ENCODE measurements at regions not wholly inside any gene's neighbourhood (a gene's known extent, or its start where the extent isn't known, plus 50 kb on each side); places are given as distances from the start of the nearest gene placed in this dataset.

DNA sequence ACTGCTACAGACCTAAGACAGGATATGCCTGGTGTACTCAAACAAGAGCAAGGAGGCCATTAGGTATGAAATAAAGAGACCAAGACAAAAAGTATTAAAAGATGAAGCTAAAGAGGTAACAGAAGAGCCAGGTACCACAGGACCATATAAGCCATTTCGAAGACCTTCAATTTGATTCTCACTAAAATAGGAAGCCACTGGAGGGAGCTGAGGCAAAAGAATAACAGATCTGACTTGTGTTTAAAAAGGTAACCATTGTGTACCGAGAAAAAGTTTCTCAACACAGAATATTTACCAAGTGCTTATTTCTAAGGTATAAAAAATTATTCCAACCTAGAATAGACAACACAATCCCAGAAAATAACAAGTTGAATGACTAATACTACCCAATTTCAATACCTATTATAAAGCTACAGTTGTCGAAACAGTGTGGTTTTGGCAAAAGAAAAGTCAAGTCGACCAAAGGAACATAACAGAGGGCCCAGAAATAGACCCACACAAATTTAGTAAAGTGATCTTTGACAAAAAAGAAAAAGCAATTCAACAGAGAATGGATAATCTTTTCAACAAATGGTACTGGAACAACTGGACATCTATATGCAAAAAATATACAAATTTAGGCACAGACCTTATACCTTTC, 125.3 kb upstream of the DST start:
- no peak for DNase-seq (ENCODE audit: low read depth in 2 of 2)

DNA sequence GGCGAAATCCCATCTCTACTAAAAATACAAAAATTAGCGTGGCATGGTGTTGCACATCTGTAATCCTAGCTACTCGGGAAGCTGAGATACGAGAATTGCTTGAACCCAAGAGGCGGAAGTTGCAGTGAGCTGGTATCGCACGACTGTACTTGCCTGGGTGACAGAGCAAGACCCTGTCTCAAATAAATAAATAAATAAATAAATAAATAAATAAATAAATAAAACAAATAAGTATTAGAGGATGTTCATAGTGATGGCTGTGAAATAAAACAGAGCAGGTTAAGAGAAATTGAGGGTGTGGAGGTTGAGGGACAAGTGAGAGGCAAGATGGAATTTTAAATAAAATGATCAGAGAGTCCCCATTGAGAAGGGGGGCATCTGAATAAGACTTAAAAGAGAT, 124.7 kb upstream of the DST start:
- DNase-seq (ENCODE audit: low read depth in 2 of 2): no peak

DNA sequence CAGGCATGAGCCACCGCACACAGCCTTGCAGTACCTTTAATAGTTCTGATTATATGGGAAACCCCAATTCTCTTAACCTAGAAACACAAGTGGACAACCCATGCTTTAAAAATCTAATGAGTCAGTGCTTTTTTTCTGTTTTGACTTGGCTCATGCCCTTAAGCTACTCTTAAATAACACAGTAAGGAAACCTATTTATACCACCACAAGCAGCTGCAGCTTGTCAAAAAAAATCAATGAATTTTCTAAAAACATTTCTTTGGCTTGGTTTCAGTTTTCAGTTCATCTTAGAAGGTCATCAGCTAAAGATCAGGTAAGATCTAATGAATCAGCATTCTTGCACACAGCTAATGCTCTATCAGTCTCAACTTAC, 124.1 kb upstream of the DST start:
- no peak for DNase-seq (ENCODE audit: low read depth in 2 of 2)

DNA sequence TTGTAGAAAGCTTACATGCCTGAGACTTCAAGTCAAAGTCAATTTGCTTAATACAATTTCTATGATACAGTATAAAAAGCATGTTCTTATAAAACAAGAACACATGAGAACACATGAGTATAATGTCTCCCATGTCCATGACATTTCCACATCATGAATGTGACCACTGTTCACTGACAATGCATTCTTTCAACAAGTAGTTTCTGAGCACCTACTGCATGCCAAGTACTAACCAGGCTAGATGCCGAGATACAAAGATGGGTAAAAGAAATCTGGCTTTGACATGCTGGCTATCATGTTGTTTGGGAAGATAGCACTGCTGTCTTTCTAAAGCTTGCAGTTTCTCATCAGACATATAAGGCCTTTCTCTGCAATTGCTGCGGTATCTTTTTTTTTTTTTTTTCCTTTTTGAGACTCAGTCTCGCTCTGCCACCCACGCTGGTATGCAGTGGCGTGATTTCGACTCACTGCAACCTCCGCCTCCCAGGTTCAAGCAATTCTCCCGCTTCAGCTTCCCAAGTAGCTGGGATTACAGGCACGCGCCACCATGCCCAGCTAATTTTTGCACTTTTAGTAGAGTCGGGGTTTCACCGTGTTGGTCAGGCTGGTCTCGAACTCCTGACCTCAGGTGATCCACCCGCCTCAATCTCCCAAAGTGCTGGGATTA, 123.6 kb upstream of the DST start:
- no peak for DNase-seq (ENCODE audit: low read depth in 2 of 2)

DNA sequence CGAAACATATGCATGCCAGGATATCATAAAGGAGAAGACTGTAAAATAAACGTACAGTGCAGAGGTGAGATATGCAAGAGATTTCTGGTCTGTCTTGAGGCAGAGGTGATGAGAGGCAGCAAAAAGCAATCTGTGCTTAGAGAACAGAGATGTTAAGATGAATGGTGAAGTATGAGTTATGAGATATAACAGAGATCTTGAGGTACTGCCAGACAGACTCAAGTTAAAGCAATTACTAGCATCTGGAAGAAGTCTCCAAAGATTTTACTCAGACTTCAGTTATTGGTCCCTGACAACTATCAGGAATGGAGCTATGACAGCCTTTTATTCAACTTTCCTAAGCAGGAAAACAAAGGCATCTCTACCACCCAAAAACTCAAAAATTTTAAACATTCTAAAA, 122.8 kb upstream of the DST start:
- DNase-seq (ENCODE audit: low read depth in 2 of 2): no peak

DNA sequence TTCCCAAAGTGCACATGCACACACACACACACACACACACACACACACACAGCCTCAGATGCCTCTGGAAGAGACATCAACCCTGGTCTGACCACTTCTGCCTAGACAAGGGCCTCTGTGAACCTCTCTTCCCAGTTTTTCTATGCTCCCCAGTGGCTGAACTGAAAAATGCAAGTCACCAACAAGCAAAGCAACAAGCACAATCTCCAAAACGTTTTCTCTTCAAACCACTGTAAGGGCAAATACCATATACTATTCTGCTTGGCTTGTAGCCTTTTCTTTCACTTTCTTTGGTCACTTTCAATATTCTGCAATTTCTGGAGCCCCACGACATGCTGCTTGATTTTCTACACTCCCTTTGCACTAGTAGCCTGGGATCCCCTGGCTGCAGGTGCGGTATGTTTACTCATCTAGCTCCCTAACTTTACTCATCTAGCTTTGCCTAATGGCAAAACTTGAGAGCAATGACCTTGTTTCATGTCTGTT, 121.4 kb upstream of the DST start:
- DNase-seq (ENCODE audit: low read depth in 2 of 2): no peak

DNA sequence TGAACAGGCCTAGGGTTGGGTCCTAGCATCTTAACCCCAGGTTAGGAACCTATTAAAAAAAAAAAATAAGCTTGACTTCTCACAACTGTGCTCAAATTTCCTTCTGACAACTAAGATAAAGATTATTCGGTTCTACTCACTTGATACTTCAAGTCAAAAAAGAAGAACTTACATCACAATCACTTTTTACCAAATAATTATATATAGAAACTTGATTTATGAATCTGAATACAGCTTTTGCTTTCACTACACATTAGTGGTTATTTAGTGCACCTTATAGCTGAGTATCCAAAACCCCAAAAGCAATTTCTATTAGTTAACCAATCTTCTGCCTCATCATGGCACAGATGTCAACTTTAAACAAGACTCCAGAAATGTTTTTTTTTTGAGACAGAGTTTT, 119.0 kb upstream of the DST start:
- no peak for DNase-seq (ENCODE audit: low read depth in 2 of 2)

DNA sequence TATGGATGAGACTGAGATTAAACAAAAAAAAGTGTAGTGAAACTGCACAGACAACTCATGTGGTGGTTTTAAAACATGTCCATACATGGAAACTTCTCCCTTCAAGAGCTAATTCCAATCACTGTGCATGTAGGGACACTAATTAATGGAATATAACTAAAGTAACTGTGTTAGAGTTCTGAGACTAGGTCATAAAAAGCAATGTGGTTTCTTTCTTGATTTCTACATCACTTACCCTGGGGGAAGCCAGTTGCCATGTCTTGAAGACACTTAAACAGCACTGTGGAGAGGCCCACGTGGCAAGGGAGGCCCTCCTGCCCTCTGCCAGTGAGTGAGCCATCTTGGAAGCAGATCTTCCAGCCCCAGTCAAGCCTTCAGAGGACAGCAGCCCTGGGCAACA, 118.2 kb upstream of the DST start:
- DNase-seq (ENCODE audit: low read depth in 2 of 2): no peak

DNA sequence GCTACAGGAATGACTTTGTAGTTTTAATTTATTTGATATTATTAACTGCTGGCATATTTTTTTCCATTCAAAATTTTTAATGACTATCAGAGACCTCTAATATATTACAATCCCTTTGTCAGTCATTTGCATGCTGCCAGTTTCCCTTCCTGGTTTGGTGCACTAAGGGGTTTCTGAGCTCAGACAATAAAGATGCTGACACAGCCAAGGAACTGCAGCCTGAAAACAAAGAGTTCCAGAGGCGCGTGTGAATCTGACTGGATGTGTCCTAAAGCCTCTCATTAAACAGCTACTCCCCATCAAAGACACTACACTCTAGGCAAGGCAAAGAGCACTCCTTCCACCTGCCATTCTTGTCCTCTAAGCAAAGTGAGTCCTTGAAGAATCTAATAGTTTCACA, 116.8 kb upstream of the DST start:
- DNase-seq (ENCODE audit: low read depth in 2 of 2): no peak

DNA sequence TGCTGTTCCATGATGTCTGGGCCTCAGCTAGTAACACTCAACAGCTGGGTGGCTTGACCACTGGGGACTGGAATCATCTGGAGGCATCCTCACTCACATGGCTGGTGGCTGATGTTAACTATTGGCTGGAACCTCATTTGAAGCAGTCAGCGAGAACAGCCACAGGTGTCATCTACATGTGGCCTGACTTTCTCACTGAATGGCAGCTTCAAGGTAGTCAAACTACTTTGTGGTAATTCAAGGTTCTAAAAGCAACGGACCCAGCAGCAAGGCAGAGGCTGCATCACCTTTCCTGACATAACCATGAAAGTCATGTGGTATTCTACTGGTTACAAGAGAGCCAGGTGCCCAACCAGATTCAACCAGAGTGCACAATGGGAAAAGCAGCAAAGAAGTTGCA, 115.9 kb upstream of the DST start:
- DNase-seq (ENCODE audit: low read depth in 2 of 2): no peak

DNA sequence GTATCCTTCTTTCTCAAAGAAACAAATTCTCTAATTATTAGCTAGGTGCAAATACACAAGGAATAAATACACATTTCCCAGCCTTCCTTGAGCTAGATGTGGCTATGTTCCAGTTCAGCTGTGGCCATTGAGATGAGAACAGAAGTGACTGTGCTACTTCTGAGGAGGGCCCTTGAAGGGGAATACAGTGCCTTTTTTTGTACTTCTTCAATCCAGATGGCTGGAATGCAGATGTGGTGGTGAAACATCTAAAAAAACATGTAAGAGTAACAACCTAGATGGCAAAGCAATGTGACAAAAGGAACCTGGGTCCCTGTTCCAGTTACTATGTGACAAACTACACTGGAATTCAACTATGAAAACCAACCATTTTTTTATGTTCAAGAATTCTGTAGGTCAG, 115.4 kb upstream of the DST start:
- DNase-seq (ENCODE audit: low read depth in 2 of 2): no peak

DNA sequence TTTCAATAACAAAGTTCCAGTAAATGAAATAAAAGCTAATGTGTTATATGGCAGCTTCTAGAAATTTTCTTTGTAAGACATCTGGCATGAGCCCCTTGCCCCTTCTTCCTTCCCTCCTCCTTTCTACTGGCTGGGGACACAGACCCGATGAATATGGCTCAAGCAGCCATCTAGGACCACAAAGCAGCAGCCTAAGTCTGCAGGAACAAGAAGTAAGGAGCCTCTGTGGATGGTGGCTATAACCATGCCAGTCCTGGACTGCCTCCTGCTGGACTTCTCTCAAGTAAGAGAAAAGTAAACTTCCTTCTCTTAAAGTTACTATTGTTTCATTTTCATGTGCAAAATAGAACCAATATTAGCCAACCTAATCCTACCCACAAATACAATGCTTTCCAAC, 114.9 kb upstream of the DST start:
- DNase-seq (ENCODE audit: low read depth in 2 of 2): no peak

DNA sequence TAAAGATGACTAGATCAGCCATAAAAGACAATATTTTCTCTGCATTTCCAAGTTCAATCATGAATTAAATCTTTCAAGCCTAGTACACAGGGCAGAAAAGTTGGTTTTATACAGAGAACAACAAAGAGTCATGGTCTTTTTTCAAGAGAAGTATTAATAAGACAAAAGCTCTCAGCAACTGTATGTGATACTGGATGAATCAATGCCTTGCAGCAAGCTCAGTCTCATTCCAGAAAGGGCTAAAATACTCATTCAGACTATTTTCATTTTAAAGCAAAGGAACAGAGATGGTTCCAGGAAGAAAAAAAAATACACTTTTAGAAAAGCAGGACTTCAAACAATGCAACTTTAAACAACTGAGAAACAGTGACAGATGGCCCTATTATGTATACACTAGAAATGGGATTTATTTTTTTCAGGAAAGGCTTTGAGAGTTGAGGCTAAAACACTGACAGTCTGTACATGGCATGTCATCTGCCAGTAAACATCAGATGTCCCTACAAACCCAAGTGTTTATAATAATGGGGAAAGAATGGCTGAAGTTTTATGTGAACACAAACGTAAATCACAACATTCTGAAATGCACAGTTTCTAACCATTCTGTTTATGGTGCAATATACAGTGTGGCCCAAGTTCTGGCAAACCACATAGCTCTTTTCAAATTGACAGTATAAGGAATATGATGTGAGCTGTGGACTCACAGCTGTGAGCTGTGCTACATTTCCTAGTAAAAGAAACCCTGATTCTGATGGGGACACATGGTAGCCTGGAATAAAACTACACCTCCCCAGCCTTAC, 114.3 kb upstream of the DST start:
- DNase-seq (ENCODE audit: low read depth in 2 of 2): no peak

DNA sequence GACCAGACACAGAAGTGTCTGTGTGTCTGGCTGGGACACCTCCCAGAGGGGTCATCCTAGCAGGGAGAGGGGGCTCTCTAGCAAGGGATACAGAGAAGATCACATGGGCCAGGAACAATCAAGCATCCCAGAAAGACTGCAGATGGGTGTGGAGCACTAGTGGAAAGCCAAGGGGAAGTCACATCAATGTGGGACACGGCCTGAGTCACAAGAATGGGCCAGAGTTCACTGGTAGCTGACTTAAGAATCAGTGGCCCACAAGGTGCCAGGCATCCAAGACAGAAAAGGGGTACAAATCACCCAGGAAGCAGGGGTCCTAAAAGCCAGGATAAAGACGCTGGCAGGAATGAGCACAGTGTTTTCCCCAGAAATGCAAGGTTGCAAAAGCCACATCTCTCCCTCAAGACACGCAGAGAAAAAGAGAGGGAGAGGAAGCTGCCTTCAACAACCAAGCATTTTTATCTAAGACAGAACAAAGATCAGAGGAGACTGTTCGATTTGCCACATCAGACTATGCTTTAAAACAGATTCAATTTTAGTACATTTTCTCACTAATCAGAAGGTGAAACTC, 113.6 kb upstream of the DST start:
- no peak for DNase-seq (ENCODE audit: low read depth in 2 of 2)

DNA sequence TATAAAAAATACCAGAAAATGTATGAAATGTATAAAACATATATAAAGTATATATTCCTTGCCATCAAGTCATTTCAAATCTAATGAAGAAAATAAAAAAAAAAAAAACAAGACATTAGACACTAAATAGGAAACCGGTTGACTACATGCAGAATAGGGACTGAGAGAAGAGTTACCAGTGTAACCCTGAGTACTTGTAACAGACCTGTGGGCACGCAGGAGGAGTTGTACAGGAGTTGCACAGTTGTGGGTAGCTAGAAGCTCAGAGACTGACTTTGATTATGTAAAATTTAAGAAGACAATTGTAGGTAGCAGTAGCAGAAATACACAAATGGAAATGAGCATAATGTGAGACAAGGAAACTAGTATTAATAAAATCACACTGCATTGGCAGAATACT, 112.4 kb upstream of the DST start:
- no peak for DNase-seq (ENCODE audit: low read depth in 2 of 2)

DNA sequence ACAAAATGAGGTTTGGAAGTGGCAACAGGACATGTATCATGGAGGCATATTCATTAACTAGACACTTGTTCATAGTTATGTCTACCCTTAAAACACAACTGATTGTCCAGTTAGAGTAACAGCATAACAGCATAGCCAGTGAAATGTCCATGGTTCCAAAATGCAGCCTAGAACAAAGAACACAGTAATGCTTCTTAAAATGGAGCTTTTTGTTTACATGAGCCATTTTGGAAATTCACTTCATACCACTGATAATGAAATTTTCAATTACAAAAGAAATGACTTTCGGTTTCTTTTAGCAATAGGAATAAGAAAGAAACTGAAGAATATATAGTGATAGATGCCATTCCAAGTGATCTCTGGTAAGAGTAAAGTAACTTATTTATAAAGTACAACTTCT, 111.1 kb upstream of the DST start:
- no peak for DNase-seq (ENCODE audit: low read depth in 2 of 2)

DNA sequence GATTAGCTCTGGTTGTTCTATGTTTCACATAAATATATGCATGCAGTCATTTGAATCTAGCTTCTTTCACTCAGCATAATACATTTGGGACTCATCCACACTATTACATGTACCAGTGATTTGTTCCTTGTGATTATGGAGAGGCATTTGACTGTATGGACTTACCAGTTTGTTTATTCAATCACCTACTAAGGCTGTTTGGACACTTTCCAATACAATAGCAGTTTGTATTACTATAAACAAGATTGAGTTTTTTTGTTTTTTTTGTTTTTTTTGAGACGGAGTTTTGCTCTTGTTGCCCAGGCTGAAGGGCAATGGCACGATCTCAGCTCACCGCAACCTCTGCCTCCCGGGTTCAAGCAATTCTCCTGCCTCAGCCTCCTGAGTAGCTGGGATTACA, 109.8 kb upstream of the DST start:
- no peak for DNase-seq (ENCODE audit: low read depth in 2 of 2)

DNA sequence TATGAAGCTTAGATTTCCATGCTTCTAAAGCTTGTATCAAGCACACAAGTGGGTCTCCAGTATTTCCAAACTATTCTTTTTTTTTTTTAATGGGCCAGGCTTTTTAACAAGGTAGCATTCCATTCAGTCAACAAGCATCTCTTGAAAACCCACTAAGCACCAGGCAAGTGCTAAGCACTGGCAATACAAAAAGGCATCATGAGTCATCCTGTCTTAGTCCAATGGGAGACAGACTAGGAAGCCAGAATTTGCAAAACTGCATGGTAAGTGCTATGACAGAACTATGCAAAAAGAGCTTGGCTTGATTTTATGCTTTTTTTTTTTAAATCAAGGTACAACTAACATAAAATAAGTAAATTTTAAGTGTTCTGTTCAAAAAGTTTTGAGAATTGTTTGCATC, 109.3 kb upstream of the DST start:
- no peak for DNase-seq (ENCODE audit: low read depth in 2 of 2)

DNA sequence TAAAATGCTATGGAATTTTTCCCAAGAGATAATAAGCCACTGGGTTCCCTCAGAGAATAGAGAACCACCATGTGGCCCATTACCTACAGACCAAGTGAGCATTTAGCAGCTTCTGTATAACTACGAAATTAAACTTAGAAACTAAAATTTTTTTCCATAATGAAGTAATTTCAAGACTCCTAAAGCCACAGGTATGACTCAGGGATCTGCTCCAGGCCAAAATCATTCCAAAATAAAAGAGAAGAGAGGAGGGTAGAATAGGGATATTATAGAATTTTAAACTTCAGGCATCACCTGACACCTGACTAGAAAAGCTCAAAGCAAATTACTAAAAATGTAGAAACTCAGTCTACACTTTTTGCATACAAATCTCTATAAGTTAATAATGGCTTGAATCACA, 108.9 kb upstream of the DST start:
- no peak for DNase-seq (ENCODE audit: low read depth in 2 of 2)

DNA sequence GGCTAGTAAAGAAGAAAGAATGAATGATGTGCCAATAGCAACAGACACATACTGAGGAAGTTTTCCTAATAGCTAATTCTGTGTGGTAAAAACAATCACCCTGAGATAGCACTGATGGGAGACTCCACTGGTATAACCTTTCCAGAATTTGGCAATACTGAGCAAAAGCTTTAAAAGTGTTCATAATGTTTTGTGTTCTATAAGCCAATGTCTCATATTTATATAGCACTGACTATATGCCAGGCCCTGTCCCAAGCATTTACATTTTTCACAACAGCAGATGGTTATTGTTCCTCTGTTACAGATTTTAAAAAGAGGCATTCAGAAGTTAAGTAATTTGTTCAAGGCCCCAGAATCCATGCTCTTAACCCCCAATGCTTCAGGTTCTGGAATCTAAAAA, 108.0 kb upstream of the DST start:
- DNase-seq (ENCODE audit: low read depth in 2 of 2): no peak

DNA sequence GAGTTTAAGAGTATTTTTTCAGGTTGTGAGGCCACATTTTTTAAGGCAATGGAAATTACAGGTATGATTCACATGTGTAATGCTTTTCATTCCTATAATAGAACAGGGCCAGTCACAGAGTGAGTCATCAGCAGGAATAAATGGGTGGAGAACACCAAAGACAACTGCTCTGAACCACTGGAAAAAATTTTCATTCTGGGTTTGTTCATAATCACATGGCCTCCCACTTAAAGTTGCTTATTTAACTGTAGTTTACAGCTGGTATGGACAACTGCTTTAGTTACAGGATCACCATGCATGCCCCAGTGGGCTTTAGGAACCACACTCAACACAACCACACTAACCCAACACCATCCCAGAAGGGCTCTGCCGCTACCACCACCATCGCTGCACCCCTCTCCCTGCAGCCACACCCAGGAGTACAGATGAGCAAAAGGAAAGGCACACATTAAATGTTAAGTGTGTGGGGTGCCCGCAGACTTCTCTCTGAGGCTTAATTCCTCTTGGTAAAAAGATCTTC, 107.0 kb upstream of the DST start:
- no peak for DNase-seq (ENCODE audit: low read depth in 2 of 2)

DNA sequence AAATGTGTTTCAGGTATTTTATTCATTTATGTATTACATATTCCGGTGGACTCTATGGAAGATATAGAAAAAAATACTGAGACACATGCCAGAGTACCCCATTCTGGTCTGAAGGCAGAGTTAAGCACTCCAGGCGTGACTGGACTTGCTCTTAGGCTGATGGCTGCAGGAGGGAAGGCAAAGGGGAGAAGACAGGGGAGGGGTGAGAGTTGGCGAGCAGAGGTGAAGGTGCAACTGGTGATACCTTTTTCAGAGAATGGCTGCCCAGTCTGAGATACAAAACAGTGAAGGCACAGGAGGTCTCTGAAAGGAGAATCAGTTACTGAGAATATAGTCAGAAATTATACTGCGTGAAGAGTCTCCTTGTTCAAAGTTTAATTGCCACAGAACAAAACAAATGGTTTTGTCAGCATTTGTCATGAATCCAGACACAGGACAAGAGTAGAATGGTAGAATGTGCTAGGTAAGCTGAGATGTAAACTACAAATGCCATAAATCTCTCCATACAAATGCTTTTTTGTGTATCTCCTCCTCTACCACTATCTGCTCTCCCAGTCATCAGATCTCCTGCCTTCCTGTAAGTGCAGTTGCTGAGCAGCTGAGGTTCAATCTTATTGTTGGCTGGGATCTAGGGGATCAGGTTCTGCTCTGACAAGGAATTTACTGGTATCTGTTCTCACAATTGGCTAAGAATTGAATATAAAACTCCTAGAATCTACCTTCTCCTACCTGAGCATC, 104.2 kb upstream of the DST start:
- no peak for DNase-seq (ENCODE audit: low read depth in 2 of 2)

Measured in stimulated activated CD4-positive, alpha-beta T cell treated with anti-CD3 and anti-CD28 coated beads, Interleukin-12 subunit alpha, Interleukin-12 subunit beta, amount 100 ng/mL, for 24 hours (primary cell).